HCT116 (cell line): ENCODE measurements at regions not wholly inside any gene's neighbourhood (a gene's known extent, or its start where the extent isn't known, plus 50 kb on each side); places are given as distances from the start of the nearest gene placed in this dataset.
"Not testable (repeated sequence)": the region's sequence is repeated elsewhere in the genome, so short reads cannot be mapped to it uniquely, and the experiment has no call there.

Source experiments
- ATAC-seq: fragments of 200-7000 bp; cut with Tn5 transposase; 2 replicates; pipeline ENCODE4 v1.9.1; 2020; ENCODE audit warnings: mild to moderate bottlenecking, moderate library complexity
- BruUV-seq: library from RNA; stranded (reverse); fragments of 400-500 nt; replicated peaks from 2 replicates; lab custom pipeline; 2021; lab: Mats Ljungman, UMichigan
- CTCF ChIA-PET: fragments of 300-600 bp; sonication (Branson Sonifier 250); formaldehyde crosslinking; loops from one replicate; lab custom pipeline; 2021; ENCODE audit warnings: antibody characterized with exemption; lab: Charles Lee
- POLR2A ChIA-PET: fragments of 300-600, 350-600 bp; sonication (Branson Sonifier 250); formaldehyde crosslinking; loops from one replicate; lab custom pipeline; 2021; ENCODE audit warnings: antibody characterized with exemption; lab: Charles Lee
- RAD21 ChIA-PET, 2 experiments: fragments of 300-600 bp; sonication (Branson Sonifier 250); formaldehyde crosslinking; loops; one replicate each; lab custom pipeline; 2023; ENCODE audit warnings: low total read pairs in 2 of 2; ENCODE audit not compliant: uncharacterized antibody in 2 of 2, unreplicated experiment in 2 of 2, low non-redundant PET in 1 of 2; lab: Charles Lee
- DNase-seq: peaks from one replicate; pipeline ENCODE4 v3.0.0-alpha.2; 2010; ENCODE audit warnings: low read depth, low spot score
- H2AFZ ChIP-seq: fragments of 200-600 bp; shearing (Covaris generic), sonication (generic); 2 replicates; pipeline ENCODE4 v1.6.1; 2017; ENCODE audit warnings: low read depth, mixed run types, mixed read lengths, antibody characterized with exemption, low read length; ENCODE audit not compliant: poor library complexity, severe bottlenecking
- H3K27ac ChIP-seq: 2 replicates; pipeline ENCODE4 v1.5.1; 2012; ENCODE audit warnings: low read depth, low read length
- H3K27me3 ChIP-seq: fragments of 200-600 bp; sonication (generic); 2 replicates; pipeline ENCODE4 v1.6.1; 2016; ENCODE audit warnings: mixed run types, low read length, mixed read lengths; ENCODE audit not compliant: insufficient read depth
- H3K36me3 ChIP-seq, 2 experiments: fragments of 200-500 bp in 1 of 2; fragments of 200-600 bp in 1 of 2; sonication (Bioruptor generic) in 1 of 2; sonication (generic) in 1 of 2; 2 replicates each; pipeline versions ENCODE4 v1.5.1 to v1.6.1; 2014 to 2016; ENCODE audit warnings: low read length in 2 of 2, inconsistent platforms in 1 of 2, mixed read lengths in 1 of 2, mixed run types in 1 of 2; ENCODE audit not compliant: insufficient read depth in 2 of 2, control insufficient read depth in 1 of 2
- H3K4me1 ChIP-seq, 2 experiments: fragments of 200-600 bp in 1 of 2; sonication (generic) in 1 of 2; 2 replicates each; pipeline versions ENCODE4 v1.5.1 to v1.6.1; 2012 to 2017; ENCODE audit warnings: low read length in 2 of 2, inconsistent platforms in 1 of 2, mild to moderate bottlenecking in 1 of 2, mixed read lengths in 1 of 2, mixed run types in 1 of 2, moderate library complexity in 1 of 2; ENCODE audit not compliant: insufficient read depth in 2 of 2, control insufficient read depth in 1 of 2
- H3K4me2 ChIP-seq: fragments of 200-600 bp; sonication (generic); 2 replicates; pipeline ENCODE4 v1.6.1; 2017; ENCODE audit warnings: mixed run types, low read length, mixed read lengths
- H3K4me3 ChIP-seq, 2 experiments: fragments of 200-600 bp in 1 of 2; sonication (generic) in 1 of 2; replicated peaks in 1 of 2; 2 replicates each; pipeline ENCODE4 v1.5.1; 2011 to 2016; ENCODE audit warnings: low read length in 2 of 2, control low read depth in 1 of 2, low read depth in 1 of 2, mild to moderate bottlenecking in 1 of 2, mixed read lengths in 1 of 2, mixed run types in 1 of 2
- H3K79me2 ChIP-seq: fragments of 200-600 bp; sonication (generic); 2 replicates; pipeline ENCODE4 v1.6.1; 2017; ENCODE audit warnings: mild to moderate bottlenecking, mixed run types, low read length, moderate library complexity, mixed read lengths; ENCODE audit not compliant: insufficient read depth
- H3K9ac ChIP-seq: fragments of 200-600 bp; sonication (generic); 2 replicates; pipeline ENCODE4 v1.6.1; 2016; ENCODE audit warnings: low read length, mixed read lengths
- H3K9me2 ChIP-seq: fragments of 200-600 bp; sonication (generic), shearing (Covaris generic); 2 replicates; pipeline ENCODE4 v1.6.1; 2017; ENCODE audit warnings: mixed run types, mild to moderate bottlenecking, moderate library complexity; ENCODE audit not compliant: insufficient read depth
- H3K9me3 ChIP-seq, 2 experiments: fragments of 200-500 bp in 1 of 2; fragments of 200-600 bp in 1 of 2; sonication (Bioruptor generic) in 1 of 2; sonication (generic) in 1 of 2; 2 replicates each; pipeline ENCODE4 v1.6.1; 2014 to 2017; ENCODE audit warnings: low read length in 2 of 2, mixed read lengths in 2 of 2, inconsistent platforms in 1 of 2, low read depth in 1 of 2, mild to moderate bottlenecking in 1 of 2, mixed run types in 1 of 2, moderate library complexity in 1 of 2; ENCODE audit not compliant: control insufficient read depth in 1 of 2, insufficient read depth in 1 of 2
- H4K20me1 ChIP-seq: fragments of 200-600 bp; sonication (generic), shearing (Covaris generic); 2 replicates; pipeline ENCODE4 v1.6.1; 2017; ENCODE audit warnings: mixed run types, mild to moderate bottlenecking, moderate library complexity; ENCODE audit not compliant: insufficient read depth
- CBX3 ChIP-seq: IDR thresholded peaks from 2 replicates; pipeline ENCODE4 v1.6.1; 2012; ENCODE audit warnings: low read depth
- EGR1 ChIP-seq: IDR thresholded peaks from 2 replicates; pipeline ENCODE4 v1.6.1; 2012; ENCODE audit warnings: low read depth
- ELF1 ChIP-seq: IDR thresholded peaks from 2 replicates; pipeline ENCODE4 v1.6.1; 2012; ENCODE audit warnings: low read depth, borderline replicate concordance
- FOSL1 ChIP-seq: IDR thresholded peaks from 2 replicates; pipeline ENCODE4 v1.6.1; 2012; ENCODE audit warnings: low read depth
- POLR2AphosphoS5 ChIP-seq: IDR thresholded peaks from 2 replicates; pipeline ENCODE4 v1.6.1; 2011; ENCODE audit warnings: mild to moderate bottlenecking, low read depth, low read length, moderate library complexity
- REST ChIP-seq: IDR thresholded peaks from 2 replicates; pipeline ENCODE4 v1.6.1; 2012; ENCODE audit warnings: low read depth
- SP1 ChIP-seq: IDR thresholded peaks from 2 replicates; pipeline ENCODE4 v1.6.1; 2012; ENCODE audit warnings: low read depth
- SRF ChIP-seq: IDR thresholded peaks from 2 replicates; pipeline ENCODE4 v1.6.1; 2012; ENCODE audit warnings: low read depth
- YY1 ChIP-seq: IDR thresholded peaks from 2 replicates; pipeline ENCODE4 v1.6.1; 2011; ENCODE audit warnings: low read length, low read depth, moderate library complexity, mild to moderate bottlenecking; ENCODE audit not compliant: insufficient replicate concordance; ENCODE audit errors: extremely low read depth
- ZNF274 ChIP-seq: fragments of 200-500 bp; sonication (Bioruptor generic); IDR thresholded peaks from 2 replicates; pipeline ENCODE4 v1.6.1; 2014; ENCODE audit warnings: mild to moderate bottlenecking, low read depth, low read length, inconsistent platforms
- intact Hi-C: fragments of 100-400 bp; cut with micrococcal nuclease; formaldehyde crosslinking; loops from 2 replicates; pipeline ENCODE4 v1.10.0; 2022

GRCh38 chr7:125264174-125264856 lies 334.7 kb upstream of the POT1 start:
- DNase-seq, H3K9ac ChIP-seq, BruUV-seq, H2AFZ ChIP-seq, RAD21 ChIA-PET, CTCF ChIA-PET, H4K20me1 ChIP-seq, H3K4me2 ChIP-seq, H3K27ac ChIP-seq, H3K4me3 ChIP-seq, ATAC-seq, H3K79me2 ChIP-seq, H3K27me3 ChIP-seq, H3K9me3 ChIP-seq, intact Hi-C loops, H3K9me2 ChIP-seq, H3K36me3 ChIP-seq, H3K4me1 ChIP-seq, POLR2A ChIA-PET: not testable (repeated sequence)

- H3K4me1 ChIP-seq, H3K9me2 ChIP-seq, RAD21 ChIA-PET, H3K9ac ChIP-seq, H4K20me1 ChIP-seq, H3K9me3 ChIP-seq, BruUV-seq, H3K36me3 ChIP-seq, CTCF ChIA-PET, intact Hi-C loops, H3K27ac ChIP-seq, H3K27me3 ChIP-seq, DNase-seq, H2AFZ ChIP-seq, H3K4me3 ChIP-seq, H3K79me2 ChIP-seq, POLR2A ChIA-PET, ATAC-seq, H3K4me2 ChIP-seq: not testable (repeated sequence)
Observed at GRCh38 chr7:125258876-125259417, 329.3 kb upstream of the POT1 start.

- no peak overlapping the region for H3K4me3 ChIP-seq
- no peaks in the 10 kb centered on the region for H3K9me2 ChIP-seq
- no peak overlapping the region for H3K9ac ChIP-seq
- H3K79me2 ChIP-seq = no peaks in the 10 kb centered on the region
- no peak for DNase-seq
- no peaks in the 10 kb centered on the region; the same call in 1 of the 2 replicates for H4K20me1 ChIP-seq
- H3K9me3 ChIP-seq = no peaks in the 10 kb centered on the region
- H3K27me3 ChIP-seq = no peaks in the 10 kb centered on the region
- ChIA-PET RAD21 (no interaction called here), POLR2A (no interaction called here), CTCF (no interaction called here)
- no peak overlapping the region for H3K4me2 ChIP-seq
- H3K36me3 ChIP-seq = no peaks in the 10 kb centered on the region
- H3K27ac ChIP-seq = no peak overlapping the region
- ATAC-seq = no peak
- intact Hi-C loops = no loop called here
- no peak overlapping the region for H2AFZ ChIP-seq
- BruUV-seq = no TSS peak
- H3K4me1 ChIP-seq = no peaks in the 10 kb centered on the region
- TF ChIP-seq FOSL1 = no peak
- TF ChIP-seq SRF = no peak
- TF ChIP-seq ZNF274 = no peak
- no peak for TF ChIP-seq SP1
- no peak for TF ChIP-seq ELF1
- TF ChIP-seq POLR2AphosphoS5 = no peak
- no peak for TF ChIP-seq YY1
- TF ChIP-seq CBX3 = no peak
- no peak for TF ChIP-seq EGR1
- TF ChIP-seq REST = no peak
Observed at GRCh38 chr7:125257617-125258016, 328.0 kb upstream of the POT1 start.
